ENCODE measurements at regions not wholly inside any gene's neighbourhood (a gene's known extent, or its start where the extent isn't known, plus 50 kb on each side); places are given as distances from the start of the nearest gene placed in this dataset.

DNA sequence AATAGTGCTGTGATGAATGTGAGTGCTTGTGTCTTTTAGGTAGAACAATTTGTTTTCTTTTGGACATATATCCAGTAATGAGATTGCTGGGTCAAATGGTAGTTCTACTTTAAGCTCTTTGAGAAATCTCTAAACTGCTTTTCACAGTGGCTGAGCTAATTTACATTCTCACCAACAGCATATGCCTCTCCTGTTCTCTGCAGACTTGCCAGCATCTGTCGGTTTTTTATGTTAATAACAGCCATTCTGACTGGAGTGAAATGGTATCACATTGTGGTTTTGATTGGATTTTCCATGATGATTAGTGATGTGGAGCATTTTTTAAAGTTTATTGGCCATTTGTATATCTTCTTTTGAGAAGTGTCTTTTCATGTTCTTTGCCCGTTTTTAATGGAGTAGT, 647.3 kb upstream of the ADAMTS5 start:
- in situ Hi-C loops (cut with HindIII; ENCODE audit: low sequenced_read_pairs): no loop called here
- TF ChIP-seq, protein P1, sequence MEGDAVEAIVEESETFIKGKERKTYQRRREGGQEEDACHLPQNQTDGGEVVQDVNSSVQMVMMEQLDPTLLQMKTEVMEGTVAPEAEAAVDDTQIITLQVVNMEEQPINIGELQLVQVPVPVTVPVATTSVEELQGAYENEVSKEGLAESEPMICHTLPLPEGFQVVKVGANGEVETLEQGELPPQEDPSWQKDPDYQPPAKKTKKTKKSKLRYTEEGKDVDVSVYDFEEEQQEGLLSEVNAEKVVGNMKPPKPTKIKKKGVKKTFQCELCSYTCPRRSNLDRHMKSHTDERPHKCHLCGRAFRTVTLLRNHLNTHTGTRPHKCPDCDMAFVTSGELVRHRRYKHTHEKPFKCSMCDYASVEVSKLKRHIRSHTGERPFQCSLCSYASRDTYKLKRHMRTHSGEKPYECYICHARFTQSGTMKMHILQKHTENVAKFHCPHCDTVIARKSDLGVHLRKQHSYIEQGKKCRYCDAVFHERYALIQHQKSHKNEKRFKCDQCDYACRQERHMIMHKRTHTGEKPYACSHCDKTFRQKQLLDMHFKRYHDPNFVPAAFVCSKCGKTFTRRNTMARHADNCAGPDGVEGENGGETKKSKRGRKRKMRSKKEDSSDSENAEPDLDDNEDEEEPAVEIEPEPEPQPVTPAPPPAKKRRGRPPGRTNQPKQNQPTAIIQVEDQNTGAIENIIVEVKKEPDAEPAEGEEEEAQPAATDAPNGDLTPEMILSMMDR (IDR thresholded peaks at IDR 0.05; ENCODE audit: low read depth, low read length, missing control alignments): no peak
- DNase-seq (ENCODE audit: low read depth): no peak
- H3K4me3 ChIP-seq (ENCODE audit: low read depth, low read length): no peak overlapping the region

DNA sequence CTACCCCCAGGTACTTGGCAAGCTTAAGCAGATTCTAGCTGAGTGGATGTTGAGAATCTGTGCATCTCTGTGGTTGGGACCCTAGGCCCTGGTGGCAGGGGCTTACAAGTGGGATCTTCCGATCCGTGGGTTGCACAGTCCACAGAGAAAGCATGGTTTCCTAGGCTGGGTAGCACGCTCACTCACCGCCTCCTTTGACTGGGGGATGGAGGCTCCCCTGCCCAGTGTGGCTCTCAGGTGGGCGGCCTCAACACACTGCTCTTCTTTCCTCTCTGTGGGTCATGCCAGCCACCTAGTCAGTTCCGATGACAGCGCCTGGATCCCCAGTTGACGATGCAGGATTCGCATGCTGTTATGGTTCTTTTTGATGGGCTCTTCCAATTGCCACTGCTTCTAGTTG, 639.5 kb upstream of the ADAMTS5 start:
- TF ChIP-seq, protein P1 (IDR thresholded peaks at IDR 0.05; ENCODE audit: low read depth, low read length, missing control alignments): no peak
- no peak overlapping the region for H3K4me3 ChIP-seq (ENCODE audit: low read depth, low read length)
- DNase-seq (ENCODE audit: low read depth): no peak
- in situ Hi-C loops (cut with HindIII; ENCODE audit: low sequenced_read_pairs): no loop called here

DNA sequence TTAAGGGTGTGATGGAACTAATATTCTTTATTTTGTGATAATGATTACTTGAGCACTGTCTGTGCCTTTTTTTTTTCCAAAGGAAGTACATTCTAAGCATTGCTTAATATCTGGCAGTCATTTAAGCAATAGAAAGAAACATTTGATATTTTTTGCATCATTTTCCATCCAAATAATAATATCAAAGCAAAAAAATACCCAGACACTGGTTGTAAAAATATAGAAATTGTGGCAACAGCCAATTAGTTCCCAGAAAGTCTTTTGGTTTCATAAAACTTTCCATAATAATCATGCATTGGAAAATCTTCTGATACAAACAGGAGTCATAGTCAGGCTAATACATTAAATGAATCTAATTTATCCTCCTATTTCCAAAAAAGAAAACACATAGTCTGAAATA, 629.3 kb upstream of the ADAMTS5 start:
- H3K4me3 ChIP-seq (ENCODE audit: low read depth, low read length): no peak overlapping the region
- DNase-seq (ENCODE audit: low read depth): no peak
- in situ Hi-C loops (cut with HindIII; ENCODE audit: low sequenced_read_pairs): no loop called here
- TF ChIP-seq, protein P1 (IDR thresholded peaks at IDR 0.05; ENCODE audit: low read depth, low read length, missing control alignments): no peak

DNA sequence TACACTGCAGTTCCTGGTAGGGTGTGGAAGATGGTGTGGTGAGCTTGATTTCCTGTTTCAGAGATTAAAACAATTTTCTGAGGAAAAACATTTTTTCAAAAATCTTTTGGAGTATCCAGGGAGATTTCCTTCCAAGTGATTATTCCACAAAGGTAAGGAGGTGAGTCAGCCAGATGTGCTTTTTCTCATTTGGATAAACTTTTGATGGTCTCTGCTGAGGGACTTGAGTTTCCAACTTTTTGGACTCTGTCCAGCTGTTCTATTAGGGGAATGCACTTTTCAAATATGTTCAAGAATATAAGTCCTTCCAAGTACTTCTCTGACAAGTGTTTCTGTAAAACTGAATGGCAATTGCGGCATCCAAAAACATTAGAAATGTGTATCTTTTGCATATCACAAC, 628.8 kb upstream of the ADAMTS5 start:
- DNase-seq (ENCODE audit: low read depth): no peak
- TF ChIP-seq, protein P1 (IDR thresholded peaks at IDR 0.05; ENCODE audit: low read depth, low read length, missing control alignments): no peak
- in situ Hi-C loops (cut with HindIII; ENCODE audit: low sequenced_read_pairs): no loop called here
- no peak overlapping the region for H3K4me3 ChIP-seq (ENCODE audit: low read depth, low read length)

DNA sequence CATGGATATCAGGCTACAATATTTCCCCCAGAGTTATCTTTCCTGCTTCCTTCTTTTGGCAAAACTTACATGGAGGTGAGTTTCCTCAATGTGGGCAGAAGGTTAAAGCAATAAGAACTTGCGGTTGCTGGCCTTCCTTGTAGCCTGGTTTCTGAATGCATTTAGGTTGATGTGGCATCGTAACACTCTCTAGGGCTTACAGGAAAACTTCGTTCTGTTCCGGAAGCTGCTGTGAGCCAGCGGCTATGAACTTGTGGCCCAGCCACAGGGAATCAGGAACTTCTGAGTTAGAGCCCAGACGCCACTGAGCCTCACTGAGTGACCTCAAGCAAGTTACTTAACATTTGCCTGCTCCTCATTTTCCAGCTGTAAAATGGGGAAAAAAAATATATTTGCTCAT, 623.4 kb upstream of the ADAMTS5 start:
- TF ChIP-seq, protein P1 (IDR thresholded peaks at IDR 0.05; ENCODE audit: low read depth, low read length, missing control alignments): no peak
- no peak for DNase-seq (ENCODE audit: low read depth)
- in situ Hi-C loops (cut with HindIII; ENCODE audit: low sequenced_read_pairs): no loop called here
- no peak overlapping the region for H3K4me3 ChIP-seq (ENCODE audit: low read depth, low read length)

DNA sequence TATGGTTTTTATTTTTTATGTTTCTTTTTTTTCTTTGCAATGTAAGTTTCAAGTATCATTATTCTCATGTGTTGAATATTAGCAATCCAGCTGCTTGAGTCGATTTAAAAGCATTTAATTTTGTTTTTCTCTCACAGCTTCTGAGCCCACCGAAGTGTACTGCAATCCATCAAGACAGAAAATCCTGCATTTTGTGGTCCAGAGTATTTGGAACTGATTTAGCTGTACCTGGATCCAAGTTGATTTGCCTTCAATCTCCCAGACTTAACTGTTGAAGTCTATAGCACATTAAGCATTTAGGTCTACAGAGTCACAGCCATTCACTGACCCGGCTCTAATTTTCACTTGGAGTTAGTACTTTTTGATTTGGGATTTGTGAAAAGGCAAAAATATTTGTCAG, 622.9 kb upstream of the ADAMTS5 start:
- no peak overlapping the region for H3K4me3 ChIP-seq (ENCODE audit: low read depth, low read length)
- no peak for DNase-seq (ENCODE audit: low read depth)
- in situ Hi-C loops (cut with HindIII; ENCODE audit: low sequenced_read_pairs): no loop called here
- TF ChIP-seq, protein P1 (IDR thresholded peaks at IDR 0.05; ENCODE audit: low read depth, low read length, missing control alignments): no peak

DNA sequence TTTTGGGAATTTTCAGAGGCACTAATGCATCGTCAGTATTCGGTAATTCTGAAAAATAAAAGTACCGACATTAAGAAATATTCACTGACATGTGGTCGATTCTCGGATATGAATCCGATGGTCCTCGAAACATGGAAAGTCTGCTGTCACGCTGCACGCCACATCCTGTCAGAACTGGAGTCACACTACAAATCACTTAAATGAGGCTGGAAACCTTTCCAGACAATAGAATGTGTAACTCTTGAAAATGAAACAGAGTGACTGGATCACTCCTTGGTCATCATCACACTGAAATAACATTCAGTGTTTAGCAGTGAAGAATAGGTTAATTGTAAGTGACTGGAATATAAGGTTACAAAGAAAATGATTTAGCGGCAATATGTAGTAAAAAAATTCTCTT, 620.1 kb upstream of the ADAMTS5 start:
- no peak for DNase-seq (ENCODE audit: low read depth)
- TF ChIP-seq, protein P1 (IDR thresholded peaks at IDR 0.05; ENCODE audit: low read depth, low read length, missing control alignments): no peak
- in situ Hi-C loops (cut with HindIII; ENCODE audit: low sequenced_read_pairs): no loop called here
- H3K4me3 ChIP-seq (ENCODE audit: low read depth, low read length): no peak overlapping the region

Measured in astrocyte of the cerebellum (primary cell).